ENCODE measurements at regions not wholly inside any gene's neighbourhood (a gene's known extent, or its start where the extent isn't known, plus 50 kb on each side); places are given as distances from the start of the nearest gene placed in this dataset.

GRCh38 chr5:124040799-124041198 is 528.8 kb downstream of the CSNK1G3 start:
- H3K4me3 Mint-ChIP-seq: no peak overlapping the region
- no peaks in the 10 kb centered on the region for H3K27me3 Mint-ChIP-seq
- CTCF ChIA-PET: no interaction called here
- DNase-seq: no peak
- peaks cover 1% of the 10 kb centered on the region for H3K9me3 Mint-ChIP-seq
- POLR2A ChIA-PET: interaction anchor here (0.6 kb wide), 1 partner anchor 51 kb away, joined by 3 read pairs; no protein-coding TSS in a partner anchor
- H3K36me3 Mint-ChIP-seq (ENCODE audit: low read depth): no peaks in the 10 kb centered on the region
- intact Hi-C loops (cut with micrococcal nuclease): no loop called here
- H3K4me1 Mint-ChIP-seq (ENCODE audit: low read depth): no peaks in the 10 kb centered on the region
- TF ChIP-seq CTCF (IDR thresholded peaks at IDR 0.05): no peak
- H3K27ac Mint-ChIP-seq: no peak overlapping the region
- ATAC-seq: no peak

GRCh38 chr5:124039410-124039809 is 527.4 kb downstream of the CSNK1G3 start:
- peaks cover 1% of the 10 kb centered on the region for H3K9me3 Mint-ChIP-seq
- H3K4me3 Mint-ChIP-seq: no peak overlapping the region
- POLR2A ChIA-PET: no interaction called here
- TF ChIP-seq CTCF (IDR thresholded peaks at IDR 0.05): no peak
- DNase-seq: no peak
- H3K27ac Mint-ChIP-seq: no peak overlapping the region
- no peaks in the 10 kb centered on the region for H3K36me3 Mint-ChIP-seq (ENCODE audit: low read depth)
- CTCF ChIA-PET: no interaction called here
- no peaks in the 10 kb centered on the region for H3K27me3 Mint-ChIP-seq
- no peaks in the 10 kb centered on the region for H3K4me1 Mint-ChIP-seq (ENCODE audit: low read depth)
- no peak for ATAC-seq
- intact Hi-C loops (cut with micrococcal nuclease): no loop called here

- intact Hi-C loops (cut with micrococcal nuclease): no loop called here
- Mint-ChIP-seq H3K4me1 (ENCODE audit: low read depth) (no peaks in the 10 kb centered on the region), H3K9me3 (peaks cover 1% of the 10 kb centered on the region), H3K27me3 (no peaks in the 10 kb centered on the region), H3K27ac (no peak overlapping the region), H3K4me3 (no peak overlapping the region), H3K36me3 (ENCODE audit: low read depth) (no peaks in the 10 kb centered on the region)
- CTCF ChIA-PET: no interaction called here
- TF ChIP-seq CTCF (IDR thresholded peaks at IDR 0.05): no peak
- POLR2A ChIA-PET: no interaction called here
- no peak for ATAC-seq
- DNase-seq: no peak
These were observed 524.8 kb downstream of the CSNK1G3 start for GRCh38 chr5:124036786-124037185.

- TF ChIP-seq CTCF (IDR thresholded peaks at IDR 0.05): no peak
- POLR2A ChIA-PET: no interaction called here
- Mint-ChIP-seq H3K4me3 (no peak overlapping the region), H3K36me3 (ENCODE audit: low read depth) (no peaks in the 10 kb centered on the region), H3K27me3 (no peaks in the 10 kb centered on the region), H3K27ac (no peak overlapping the region), H3K9me3 (no peaks in the 10 kb centered on the region), H3K4me1 (ENCODE audit: low read depth) (no peaks in the 10 kb centered on the region)
- no peak for DNase-seq
- no peak for ATAC-seq
- intact Hi-C loops (cut with micrococcal nuclease): no loop called here
- CTCF ChIA-PET: no interaction called here
These were observed 523.0 kb downstream of the CSNK1G3 start for GRCh38 chr5:124034963-124035362.

- DNase-seq (no peak), ATAC-seq (no peak)
- TF ChIP-seq CTCF (IDR thresholded peaks at IDR 0.05): no peak
- H3K36me3 Mint-ChIP-seq (ENCODE audit: low read depth): no peaks in the 10 kb centered on the region
- H3K4me3 Mint-ChIP-seq: no peak overlapping the region
- CTCF ChIA-PET: no interaction called here
- POLR2A ChIA-PET: no interaction called here
- H3K27ac Mint-ChIP-seq: no peak overlapping the region
- no peaks in the 10 kb centered on the region for H3K4me1 Mint-ChIP-seq (ENCODE audit: low read depth)
- no peaks in the 10 kb centered on the region for H3K9me3 Mint-ChIP-seq
- H3K27me3 Mint-ChIP-seq: no peaks in the 10 kb centered on the region
- intact Hi-C loops (cut with micrococcal nuclease): no loop called here
These were observed 522.2 kb downstream of the CSNK1G3 start for GRCh38 chr5:124034083-124034700.
